ENCODE measurements at regions not wholly inside any gene's neighbourhood (a gene's known extent, or its start where the extent isn't known, plus 50 kb on each side); places are given as distances from the start of the nearest gene placed in this dataset.
"Not testable (repeated sequence)": the region's sequence is repeated elsewhere in the genome, so short reads cannot be mapped to it uniquely, and the experiment has no call there.

DNA sequence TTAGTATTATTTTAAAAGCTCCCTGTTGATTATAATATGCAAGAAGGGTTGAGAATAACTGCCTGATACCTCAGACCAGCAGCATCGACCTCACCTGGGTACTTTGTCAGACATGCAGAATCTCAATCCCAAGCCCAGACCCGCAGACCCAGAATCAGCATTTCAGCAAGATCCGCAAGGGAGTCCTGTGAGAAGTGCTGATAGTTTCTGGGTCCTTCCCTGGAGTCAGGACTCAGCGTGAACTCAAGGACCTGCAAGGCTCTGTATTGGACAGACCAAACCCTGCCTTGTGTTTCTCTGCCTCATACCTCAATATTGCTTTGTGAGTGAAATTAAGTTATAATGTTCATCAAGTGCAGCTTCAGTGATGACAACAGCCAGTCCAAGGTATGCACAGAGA is 149.5 kb upstream of the NPY start:
- DNase-seq (ENCODE audit: low spot score), result no peak

DNA sequence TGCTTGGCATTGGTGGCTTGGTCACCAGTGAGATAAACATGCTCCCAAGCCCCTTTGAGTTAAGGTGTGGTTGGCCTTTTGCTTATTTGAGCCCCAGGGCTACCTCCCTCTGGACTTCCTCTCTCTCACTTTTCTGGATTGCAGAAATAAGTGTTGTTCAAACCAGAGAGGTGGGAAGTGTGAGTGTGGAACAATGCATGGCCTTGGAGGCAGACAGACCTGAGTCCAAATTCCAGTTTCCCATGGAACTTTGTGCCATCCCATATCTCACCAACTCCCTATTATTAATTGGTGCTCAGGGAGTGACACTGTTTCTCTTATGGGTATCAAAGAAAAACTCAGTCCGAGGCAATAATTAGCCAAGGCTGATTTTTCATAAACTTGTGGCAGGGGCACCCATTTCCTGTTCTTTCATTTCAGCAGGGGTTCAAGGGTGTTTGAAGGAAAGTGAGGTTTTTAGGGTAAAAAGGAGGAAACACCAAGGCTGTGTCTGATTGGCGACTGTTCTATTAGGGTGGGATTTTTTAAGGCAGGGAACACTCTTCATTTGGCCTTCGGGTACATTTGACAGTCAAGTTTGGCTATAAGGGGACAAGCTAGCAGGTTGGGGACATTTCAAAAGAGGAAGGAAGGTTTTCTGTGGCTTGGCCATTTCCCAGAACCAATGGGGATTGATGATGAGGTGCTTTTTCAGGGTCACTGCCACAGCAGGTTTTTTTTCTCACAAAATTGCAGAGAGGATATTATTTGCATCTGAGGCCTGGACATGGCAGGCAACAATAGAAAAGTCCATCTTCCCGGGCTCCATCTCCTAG is 148.8 kb upstream of the NPY start:
- no peak for DNase-seq (ENCODE audit: low spot score)

DNA sequence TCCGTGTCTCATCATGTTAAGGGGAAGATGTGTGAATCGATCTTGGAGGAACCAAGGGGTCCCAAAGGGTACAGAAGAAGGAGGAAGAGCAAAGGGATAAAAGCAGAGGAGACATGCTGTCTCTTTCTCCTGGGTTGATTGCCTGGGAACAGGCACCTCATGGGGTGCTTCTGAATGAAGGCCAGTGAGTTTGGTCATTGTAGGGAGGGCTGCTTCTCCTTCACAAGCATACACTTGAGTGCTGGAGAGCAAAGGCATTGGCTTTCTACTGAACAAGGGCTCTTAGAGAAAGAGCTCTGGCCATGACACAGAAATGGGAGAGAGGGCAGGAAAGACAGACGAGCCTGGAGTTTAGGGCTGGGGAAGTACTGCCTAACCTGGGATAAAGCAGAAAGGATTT is 146.7 kb upstream of the NPY start:
- DNase-seq (ENCODE audit: low spot score), result no peak

DNA sequence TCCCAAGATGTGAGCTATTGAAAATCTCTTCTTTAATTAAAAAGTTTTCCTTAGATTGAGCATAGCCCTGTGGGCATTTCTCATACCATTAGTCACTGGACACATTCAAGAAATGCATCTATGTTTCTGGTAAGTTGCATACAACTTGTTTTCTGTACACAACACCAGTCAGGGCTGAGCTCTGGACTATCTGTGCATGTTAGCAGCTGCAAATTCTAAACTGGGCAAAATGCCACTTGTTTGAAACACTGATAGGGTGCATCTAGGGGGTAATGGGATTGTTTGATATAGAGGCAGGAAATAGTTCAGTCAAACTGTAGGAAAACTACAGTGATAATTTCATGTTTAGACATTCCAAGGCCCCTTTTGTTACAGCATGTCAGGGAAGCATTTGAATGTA is 145.6 kb upstream of the NPY start:
- DNase-seq (ENCODE audit: low spot score), result no peak

DNA sequence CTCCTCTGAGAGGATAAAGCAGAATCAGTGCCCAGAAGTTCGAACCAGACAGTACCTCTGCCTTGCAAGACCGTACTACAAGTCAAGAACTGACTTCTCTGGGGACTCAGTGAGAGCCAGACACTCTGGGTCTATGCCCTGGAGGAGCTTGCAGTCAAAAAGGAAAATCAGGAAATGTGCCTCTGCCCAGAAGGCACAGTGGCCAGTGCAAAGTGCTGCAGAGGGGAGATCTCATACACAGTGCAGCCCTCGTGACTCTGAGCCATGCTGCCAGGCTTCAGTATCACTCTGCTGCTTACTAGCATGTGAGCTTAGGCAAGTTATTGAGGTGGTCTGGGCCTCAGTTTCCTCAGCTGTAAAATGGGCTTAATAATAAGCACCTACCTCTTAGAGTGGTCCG is 144.0 kb upstream of the NPY start:
- DNase-seq (ENCODE audit: low spot score), result no peak

DNA sequence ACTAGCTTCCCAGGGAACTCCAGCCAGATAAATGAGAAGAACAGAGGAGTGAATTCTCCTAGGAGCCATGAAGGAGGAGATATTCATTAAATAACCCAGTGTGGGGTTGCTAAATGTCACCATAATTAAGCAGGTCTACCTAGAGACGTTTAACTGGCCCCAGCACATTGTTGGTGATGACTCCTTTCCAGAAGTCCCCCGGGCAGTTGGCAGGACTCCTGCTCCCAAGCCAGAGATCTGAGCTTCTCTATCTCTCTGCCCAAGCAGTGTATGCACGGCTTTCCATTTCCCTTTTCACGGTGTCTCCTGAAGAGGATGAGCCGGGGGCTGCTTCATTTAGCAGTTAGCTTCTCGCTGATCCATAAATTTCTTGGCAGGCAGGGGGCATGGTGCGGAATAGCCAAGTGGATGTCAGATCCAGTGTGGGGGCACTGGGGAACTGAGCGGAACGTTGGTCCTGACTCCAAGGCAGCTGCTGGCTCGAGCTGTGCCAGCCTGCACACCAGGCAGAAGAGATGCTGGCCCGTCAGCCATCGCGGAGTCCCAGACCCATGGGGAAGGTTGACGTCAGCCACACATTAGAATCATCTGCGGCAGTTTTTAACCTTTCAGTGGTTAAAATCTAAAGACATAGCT is 142.0 kb upstream of the NPY start:
- no peak for DNase-seq (ENCODE audit: low spot score)

DNA sequence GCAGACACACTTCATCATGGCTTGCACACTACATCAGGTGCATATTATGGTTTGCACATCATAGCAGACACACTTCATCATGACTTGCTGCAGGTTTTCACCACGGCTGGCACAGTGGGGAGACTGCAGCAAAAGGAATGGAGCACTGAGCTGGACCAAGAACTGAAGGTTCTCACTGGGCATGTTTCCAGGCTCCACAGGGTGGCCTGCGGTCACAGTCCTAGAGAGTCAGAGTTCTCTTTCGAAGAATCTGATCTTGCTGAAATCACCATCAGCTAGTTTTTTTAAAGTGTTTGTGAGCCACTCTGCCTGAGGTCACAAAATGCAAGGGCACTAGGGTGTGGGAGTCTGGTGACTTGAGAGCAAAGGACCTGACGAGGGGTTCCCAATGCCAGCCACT is 140.4 kb upstream of the NPY start:
- DNase-seq (ENCODE audit: low spot score), result no peak

DNA sequence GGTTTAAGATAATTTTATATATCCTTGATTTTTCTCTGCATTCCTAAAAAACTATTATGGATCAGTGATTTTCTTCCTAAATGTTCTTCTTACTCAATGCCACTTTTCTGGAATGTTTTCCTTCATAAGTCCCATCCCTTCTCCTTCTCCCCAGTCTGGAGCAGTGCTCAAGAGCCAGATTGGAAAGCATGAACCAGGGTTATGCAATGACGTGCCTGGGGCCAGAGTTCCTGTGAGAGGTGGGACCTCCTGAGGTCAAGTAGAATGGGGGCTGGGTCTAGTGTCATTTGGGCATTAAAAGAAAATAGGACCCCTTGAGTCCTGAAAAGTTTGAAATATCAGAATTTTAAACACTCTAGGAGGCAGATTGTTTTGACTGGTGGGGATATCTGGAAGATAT is 132.0 kb upstream of the NPY start:
- no peak for DNase-seq (ENCODE audit: low spot score)

DNA sequence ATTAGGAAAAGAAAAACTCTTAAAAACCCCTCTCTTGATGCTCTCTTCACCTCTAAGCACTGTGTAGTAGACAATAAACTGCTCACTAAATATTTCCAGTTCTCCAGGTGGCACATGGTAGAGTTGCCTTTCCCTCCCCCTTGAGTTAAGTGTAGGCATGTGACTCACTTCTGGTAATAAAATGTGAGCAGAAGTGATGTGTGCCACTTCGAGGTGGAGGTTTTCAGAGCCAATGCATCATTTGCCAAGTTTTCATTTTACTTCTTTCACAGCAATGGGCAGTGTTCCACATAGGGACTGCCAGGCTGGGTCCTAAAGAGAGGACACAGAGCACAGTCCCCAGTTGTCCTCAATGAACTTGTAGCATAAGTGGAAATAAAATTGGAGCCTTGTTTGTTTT is 131.6 kb upstream of the NPY start:
- DNase-seq (ENCODE audit: low spot score), result no peak

DNA sequence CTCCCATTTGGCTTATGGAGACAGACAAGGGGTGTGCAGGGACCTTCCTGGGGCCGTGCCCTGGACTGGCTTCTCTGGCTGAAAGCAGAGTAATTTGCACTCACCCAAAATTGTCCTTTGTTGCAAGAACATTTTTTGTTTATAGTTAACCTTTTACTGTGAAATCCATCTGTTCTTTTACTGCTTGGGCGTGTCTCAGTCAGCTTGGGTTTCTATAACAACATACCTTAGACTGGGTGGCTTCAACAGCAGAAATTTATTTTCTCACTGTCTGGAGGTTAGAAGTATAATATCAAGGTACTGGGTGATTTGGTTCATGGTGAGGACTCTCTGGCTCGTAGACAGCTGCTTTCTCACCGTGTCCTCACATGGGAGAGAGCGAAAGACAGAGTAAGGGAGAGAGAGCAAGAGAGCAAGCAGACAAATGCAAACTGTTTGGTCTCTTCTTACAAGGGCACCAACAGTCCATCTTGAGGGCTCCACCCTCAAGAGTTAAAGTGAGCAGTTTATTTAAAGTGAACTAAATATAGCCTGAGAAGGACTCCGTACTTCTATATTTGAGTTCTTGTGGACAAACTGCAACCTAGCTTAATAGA is 131.0 kb upstream of the NPY start:
- DNase-seq (ENCODE audit: low spot score), result no peak

DNA sequence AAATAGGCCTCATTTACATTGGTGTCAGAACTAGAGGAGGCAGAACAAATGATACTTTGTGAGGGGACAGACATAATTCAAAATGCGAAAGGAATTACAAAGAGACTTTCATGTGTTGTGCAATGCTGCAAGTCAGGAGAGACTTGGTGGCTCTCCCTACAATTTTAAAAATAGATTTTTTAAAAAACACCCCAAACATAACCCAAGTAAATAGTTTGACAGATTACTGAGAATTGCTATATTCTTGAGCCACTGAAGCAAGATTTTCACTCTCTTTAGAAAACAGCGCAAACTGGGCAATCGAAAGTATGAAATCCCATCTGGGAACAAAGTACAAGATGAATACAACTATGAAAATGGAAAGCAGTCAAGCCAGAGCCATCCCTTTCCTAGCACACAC is 126.3 kb upstream of the NPY start:
- DNase-seq (ENCODE audit: low spot score), result no peak

DNA sequence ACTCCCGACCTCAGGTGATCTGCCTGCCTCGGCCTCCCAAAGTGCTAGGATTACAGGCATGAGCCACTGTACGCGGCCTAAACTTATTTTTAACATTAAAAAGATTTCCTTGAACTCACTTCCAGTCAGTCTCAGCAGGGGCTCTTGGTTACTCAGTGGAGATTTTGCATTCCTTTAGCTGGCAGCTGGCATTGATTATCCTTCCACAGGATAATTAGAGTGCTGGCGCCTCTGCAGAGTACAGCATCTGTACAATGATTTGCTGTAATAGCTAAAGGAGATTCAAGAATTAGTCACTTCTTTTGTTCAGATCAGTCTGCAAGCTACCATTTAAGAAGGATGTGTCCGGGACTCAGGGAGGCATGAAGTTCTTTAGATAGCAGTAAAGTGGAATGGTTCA is 125.0 kb upstream of the NPY start:
- no peak for DNase-seq (ENCODE audit: low spot score)

DNA sequence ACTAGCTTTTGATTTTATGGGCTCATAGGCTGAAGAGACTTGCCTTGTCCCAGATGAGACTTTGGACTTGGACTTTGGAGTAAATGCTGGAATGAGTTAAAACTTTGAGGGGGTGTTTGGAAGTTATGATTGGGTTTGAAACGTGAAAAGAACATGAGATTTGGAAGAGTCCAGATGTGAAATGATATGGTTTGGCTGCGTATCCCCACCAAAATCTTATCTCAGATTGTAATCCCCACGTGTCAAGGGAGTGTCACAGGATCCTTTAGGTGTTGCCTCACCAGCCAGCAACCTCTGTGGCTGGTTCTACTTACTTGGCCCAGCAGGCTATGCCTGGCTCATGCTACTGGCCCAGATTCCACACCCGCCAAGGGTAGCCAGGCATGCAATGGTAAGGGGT is 119.6 kb upstream of the NPY start:
- no peak for DNase-seq (ENCODE audit: low spot score)

DNA sequence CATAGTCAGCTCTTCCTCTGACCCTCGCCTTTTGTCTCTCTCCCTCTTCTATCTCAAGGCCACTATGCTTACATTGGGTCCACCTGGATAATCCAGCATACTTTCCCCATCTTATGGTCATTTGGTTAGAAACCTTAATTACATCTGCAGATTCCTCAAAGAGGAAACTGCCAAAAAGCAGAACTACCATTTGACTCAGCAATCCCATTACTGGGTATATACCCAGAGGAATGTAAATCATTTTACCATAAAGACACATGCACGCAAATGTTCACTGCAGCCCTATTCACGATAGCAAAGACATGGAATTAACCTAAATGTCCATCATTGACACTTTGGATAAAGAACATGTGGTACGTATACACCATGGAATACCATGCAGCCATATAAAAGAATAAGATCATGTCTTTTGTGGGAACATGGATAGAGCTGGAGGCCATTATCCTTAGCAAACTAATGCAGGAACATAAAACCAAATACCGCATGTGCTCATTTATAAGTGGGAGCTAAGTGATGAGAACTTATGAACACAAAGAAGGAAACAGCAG is 114.8 kb upstream of the NPY start:
- DNase-seq (ENCODE audit: low spot score), result no peak

DNA sequence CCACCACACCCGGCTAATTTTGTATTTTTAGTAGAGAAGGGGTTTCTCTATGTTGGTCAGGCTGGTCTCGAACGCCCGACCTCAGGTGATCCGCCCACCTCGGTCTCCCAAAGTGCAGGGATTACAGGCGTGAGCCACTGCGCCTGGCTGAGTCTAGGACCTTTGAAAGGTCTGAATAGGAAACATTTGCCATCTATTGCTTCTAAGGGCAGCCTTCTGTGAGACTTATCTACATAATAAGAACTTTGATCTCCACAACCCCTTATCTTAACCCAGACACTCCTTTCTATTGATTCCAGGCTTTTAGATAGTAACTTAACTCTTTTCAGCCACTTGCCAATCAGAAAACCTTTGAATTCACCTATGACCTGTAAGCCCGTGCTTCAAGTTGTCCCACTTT is 112.0 kb upstream of the NPY start:
- DNase-seq (ENCODE audit: low spot score), result not testable (repeated sequence)

DNA sequence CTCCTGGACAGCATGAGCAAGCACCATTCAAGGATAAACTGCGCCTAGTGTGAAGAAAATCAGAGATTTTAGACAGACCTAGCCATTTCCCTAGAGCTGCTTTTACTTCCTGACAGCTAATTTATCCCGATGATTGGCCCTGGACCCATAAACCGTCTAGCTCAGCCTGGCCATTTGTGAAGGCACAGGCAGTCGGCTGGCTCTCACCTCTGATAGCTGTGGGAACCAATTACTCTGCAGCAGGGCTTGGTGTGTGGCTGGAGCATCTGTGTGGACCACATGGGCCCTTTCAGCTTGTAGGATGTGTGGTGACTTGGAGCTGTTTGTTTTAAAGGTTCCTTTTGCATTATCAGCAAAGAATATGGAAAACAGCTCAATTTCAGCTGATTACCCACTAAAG is 111.1 kb upstream of the NPY start:
- DNase-seq (ENCODE audit: low spot score), result peak; percentile 17

DNA sequence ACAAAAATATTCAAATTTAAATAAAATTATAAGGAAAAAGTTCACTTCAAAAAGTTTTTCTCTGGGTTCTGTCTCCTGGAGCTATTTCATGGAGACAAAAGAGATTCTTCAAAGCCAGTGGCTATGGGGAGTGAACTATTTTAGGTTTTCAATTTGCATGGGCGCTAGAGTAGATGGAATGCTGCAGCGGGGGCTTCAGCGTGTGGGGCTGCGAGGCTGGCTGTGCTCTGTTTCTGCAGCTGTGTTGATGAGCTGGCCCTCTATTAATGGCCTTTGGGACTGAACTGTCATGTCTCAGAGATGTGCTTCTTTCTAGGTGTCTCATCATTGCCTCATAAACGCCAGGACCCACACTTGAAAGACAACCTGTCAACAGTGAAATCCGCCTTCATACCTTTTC is 108.4 kb upstream of the NPY start:
- DNase-seq (ENCODE audit: low spot score), result no peak

DNA sequence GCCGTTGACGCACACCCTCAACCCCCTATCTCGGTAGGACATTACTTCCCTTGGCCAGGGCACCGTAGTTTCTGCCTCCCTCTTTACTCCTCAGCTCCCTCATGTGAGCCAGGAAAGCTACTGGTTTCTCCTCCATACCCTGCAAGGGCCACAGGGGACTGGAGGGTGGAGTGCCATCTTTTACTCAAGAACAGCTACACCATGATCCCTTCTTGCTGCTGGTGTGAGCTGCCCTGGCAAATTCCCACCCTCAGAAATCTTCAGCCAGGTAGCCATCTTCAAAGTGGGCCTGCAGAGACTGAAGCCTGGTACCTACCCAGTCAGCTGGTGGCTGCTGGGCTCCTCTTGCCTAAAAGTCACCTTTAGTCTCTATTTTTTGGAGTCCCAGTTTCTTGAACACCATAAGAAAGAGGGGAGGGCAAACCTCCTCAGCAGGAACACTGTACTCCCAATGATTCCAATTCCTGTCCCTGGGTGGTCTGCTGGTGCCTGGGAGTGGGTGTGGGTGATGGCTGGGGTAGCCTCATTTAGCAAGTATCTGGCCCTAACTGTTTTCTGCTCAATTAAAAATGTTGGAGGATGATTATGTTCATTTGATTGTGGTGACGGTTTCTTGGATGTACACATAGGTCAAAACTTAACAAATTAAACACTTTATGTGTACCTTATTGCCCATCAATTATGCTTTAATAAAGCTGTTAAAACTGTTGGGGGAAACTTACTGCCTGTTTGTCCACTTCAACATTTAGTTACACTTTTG is 105.0 kb upstream of the NPY start:
- DNase-seq (ENCODE audit: low spot score), result no peak

DNA sequence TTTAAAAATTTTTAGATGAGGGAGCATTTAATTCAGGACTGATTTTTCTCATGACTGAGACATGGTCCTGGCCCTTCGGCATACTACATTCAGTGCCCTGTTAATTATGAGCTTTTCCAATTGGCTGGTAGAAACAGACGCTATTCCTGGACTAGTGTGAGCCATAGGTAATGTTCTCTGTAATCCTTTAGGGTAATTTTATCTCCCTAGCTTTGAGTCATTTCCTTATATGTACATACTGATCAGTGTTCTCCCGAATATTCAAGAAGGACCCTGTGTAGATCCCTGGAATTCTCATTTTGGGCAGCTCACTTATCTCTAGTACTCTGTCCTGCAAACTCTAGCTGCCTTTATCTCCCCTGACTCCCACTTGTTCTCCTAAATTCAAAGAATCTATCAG is 92.6 kb upstream of the NPY start:
- no peak for DNase-seq (ENCODE audit: low spot score)

DNA sequence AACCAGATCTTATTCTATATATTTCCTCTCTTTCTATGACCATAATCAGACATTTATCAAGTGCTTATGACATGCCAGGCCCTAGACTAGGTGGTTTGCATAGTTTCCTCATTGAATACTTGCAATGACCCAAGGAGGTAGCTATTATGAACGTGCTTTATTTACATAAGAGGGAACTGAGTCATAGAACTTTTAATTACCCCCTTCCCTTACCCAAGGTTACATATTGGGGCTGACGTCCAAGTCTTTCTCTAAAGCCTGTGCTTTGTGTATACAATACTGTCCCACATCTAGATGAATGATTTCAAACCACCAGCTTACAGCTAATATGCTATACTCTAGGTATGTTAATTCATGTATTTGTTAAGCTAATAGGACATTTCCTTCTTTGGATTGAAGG is 91.9 kb upstream of the NPY start:
- DNase-seq (ENCODE audit: low spot score), result no peak

DNA sequence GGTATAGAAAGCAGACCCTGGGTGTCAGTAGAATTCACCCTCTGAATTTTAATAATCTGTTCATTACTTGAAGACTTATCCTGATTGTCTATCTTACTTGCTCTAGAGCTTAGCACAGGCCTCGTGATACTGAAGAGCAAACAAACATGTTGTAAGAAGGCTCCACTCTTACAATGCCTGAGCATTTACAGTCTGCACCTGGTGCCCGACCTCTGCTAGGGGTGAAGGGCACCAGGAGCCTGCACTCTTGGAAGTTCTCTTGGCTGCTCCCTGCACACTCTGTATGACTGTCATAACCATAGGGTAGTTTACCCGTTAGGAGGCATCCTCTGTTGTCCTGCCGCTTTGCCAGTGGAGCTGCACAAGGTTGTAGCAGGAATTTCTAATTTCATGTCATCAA is 91.3 kb upstream of the NPY start:
- DNase-seq (ENCODE audit: low spot score), result no peak

DNA sequence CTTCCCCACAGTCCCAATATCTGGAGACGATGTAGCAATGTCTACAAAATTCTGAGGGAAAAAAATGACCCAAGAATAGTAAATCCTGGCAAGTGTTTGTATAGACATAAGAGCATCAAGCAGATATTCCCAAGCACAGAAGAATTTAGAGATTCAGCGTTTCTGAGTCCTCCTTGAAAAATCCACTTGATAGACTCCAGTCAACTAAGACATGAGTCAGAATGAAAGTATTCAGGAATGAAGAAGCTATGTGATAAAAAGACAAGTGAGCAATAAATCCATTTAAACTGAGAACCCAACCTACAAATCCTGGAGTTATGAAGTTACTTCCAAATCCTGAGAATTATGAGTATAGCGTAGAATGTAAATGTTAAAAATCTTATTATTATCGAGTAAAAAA is 86.1 kb upstream of the NPY start:
- no peak for DNase-seq (ENCODE audit: low spot score)

Measured in SK-N-DZ (cell line).